ENCODE measurements at regions not wholly inside any gene's neighbourhood (a gene's known extent, or its start where the extent isn't known, plus 50 kb on each side); places are given as distances from the start of the nearest gene placed in this dataset.
"Not testable (repeated sequence)": the region's sequence is repeated elsewhere in the genome, so short reads cannot be mapped to it uniquely, and the experiment has no call there.

DNA sequence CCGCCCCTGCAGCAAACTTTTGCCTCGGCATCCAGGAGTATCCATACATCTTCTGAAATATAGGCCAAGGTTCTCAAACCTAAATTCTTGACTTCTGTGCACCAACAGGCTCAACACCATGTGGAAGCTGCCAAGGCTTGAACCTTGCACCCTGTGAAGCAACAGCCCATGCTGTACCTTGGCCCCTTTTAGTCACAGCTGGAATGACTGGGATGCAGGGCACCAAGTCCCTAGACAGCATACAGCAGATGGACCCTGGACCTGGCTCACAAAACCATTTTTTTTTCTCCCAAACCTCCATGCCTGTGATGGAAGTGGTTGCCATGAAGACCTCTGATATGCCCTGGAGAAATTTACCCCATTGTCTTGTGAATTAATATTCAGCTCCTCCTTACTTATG lies 233.8 kb upstream of the KCND2 start:
- Mint-ChIP-seq H3K4me3 (no peak overlapping the region), H3K27me3 (no peaks in the 10 kb centered on the region), H3K9me3 (peaks cover 4 to 28% (median 6%) of the 10 kb centered on the region in 7 donors), H3K27ac (no peak overlapping the region), H3K4me1 (no peaks in the 10 kb centered on the region), H3K36me3 (no peaks in the 10 kb centered on the region)
- DNase-seq (no peak), ATAC-seq (ENCODE audit: low read depth in 2 of 2) (no peak)

DNA sequence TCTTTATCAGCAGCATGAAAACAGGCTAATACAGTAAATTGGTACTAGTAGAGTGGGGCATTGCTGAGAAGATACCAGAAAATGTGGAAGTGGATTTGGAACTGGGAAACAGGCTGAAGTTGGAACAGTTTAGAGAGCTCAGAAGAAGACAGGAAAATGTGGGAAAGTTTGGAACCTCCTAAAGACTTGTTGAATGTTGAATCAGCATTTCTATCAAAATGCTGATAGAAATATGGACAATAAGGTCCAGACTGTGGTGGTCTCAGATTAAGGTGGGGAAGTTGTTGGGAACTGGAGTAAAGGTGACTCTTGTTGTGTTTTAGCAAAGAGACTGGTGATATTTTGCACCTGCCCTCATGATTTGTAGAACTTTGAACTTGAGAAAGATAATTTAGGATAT lies 231.2 kb upstream of the KCND2 start:
- Mint-ChIP-seq H3K4me3 (no peak overlapping the region), H3K9me3 (peaks cover 3 to 28% (median 6%) of the 10 kb centered on the region in 7 donors), H3K27ac (no peak overlapping the region), H3K27me3 (no peaks in the 10 kb centered on the region), H3K4me1 (no peaks in the 10 kb centered on the region), H3K36me3 (no peaks in the 10 kb centered on the region)
- no peak for ATAC-seq (ENCODE audit: low read depth in 2 of 2)
- DNase-seq = no peak

DNA sequence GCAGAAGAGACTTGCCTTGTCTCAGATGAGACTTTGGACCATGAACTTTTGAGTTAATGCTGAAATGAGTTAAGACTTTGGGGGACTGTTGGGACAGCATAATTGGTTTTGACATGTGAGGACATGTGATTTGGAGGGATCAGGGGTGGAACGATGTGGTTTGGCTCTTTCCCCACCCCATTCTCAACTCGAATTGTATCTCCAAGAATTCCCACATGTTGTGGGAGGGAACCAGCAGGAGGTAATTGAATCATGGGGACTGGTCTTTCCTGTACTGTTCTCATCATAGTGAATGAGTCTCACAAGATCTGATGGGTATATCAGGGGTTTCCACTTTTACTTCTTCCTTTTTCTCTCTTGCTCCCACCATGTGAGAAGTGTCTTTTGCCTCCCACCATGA lies 229.7 kb upstream of the KCND2 start:
- H3K36me3 Mint-ChIP-seq = no peaks in the 10 kb centered on the region
- ATAC-seq (ENCODE audit: low read depth in 2 of 2) (no peak), DNase-seq (no peak)
- peaks cover 2 to 22% (median 7%) of the 10 kb centered on the region in 7 donors for H3K9me3 Mint-ChIP-seq
- H3K4me1 Mint-ChIP-seq = no peaks in the 10 kb centered on the region
- no peak overlapping the region for H3K4me3 Mint-ChIP-seq
- no peak overlapping the region for H3K27ac Mint-ChIP-seq
- no peaks in the 10 kb centered on the region for H3K27me3 Mint-ChIP-seq

DNA sequence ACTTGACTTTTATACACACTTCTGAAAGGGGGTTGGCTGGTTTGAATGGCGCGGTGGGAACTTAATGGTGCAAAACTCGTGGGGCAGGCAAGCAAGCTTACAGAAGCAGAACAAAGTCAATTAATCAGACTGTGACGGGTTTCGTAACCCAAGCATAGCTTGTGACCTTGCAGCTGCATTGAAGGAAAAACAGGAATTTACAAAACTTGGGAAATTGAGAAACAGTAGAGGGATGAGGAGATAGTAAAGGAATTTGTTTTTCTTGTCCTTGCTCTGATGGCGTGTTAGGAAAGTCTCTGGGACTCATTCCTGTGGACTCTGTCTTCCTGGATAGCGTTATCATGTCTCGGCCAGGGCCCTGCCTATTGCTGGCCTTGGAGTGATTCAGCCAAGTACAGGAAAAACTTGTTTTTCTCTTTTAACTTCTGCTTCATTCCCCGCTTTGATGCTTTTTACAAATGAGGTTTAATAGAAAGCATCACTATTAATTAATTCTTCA lies 220.0 kb upstream of the KCND2 start:
- ATAC-seq (ENCODE audit: low read depth in 2 of 2) (no peak), DNase-seq (no peak)
- H3K27ac Mint-ChIP-seq = no peak overlapping the region
- H3K9me3 Mint-ChIP-seq = peaks cover 0 to 4% (median 0%) of the 10 kb centered on the region in 7 donors
- H3K4me3 Mint-ChIP-seq = no peak overlapping the region
- H3K4me1 Mint-ChIP-seq = no peaks in the 10 kb centered on the region
- no peaks in the 10 kb centered on the region for H3K36me3 Mint-ChIP-seq
- no peaks in the 10 kb centered on the region for H3K27me3 Mint-ChIP-seq

DNA sequence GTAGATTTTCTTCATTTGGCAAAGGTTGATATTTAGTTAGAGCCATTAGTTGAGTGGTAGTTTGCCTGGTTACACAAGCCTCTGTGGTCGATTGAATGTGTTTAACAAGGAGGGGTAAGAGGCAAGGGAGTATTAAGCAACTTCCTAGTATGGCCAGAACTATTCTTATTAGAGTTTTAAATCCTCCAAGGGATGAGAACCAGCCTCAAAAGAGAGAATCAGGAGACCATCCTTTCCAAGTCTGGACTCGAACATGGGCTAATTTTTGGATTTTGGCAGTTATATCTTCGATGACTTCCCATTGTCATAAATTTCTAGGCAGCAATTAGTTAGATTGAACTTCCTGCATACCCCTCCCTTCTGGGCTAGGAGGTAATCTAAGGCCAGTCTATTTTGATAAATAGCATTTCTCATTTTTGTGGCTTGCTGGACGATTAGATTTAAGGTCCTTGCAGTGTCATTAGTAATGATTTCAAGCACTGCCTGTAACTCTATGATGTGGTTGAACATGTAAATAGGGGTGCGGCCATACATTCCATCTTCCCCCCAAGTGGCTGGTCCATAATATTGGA lies 219.5 kb upstream of the KCND2 start:
- H3K27ac Mint-ChIP-seq = no peak overlapping the region
- DNase-seq = no peak
- ATAC-seq (ENCODE audit: low read depth in 2 of 2) = no peak
- H3K4me3 Mint-ChIP-seq = no peak overlapping the region
- H3K9me3 Mint-ChIP-seq = peaks cover 0 to 4% (median 0%) of the 10 kb centered on the region in 7 donors
- H3K27me3 Mint-ChIP-seq = no peaks in the 10 kb centered on the region
- H3K4me1 Mint-ChIP-seq = no peaks in the 10 kb centered on the region
- no peaks in the 10 kb centered on the region for H3K36me3 Mint-ChIP-seq

DNA sequence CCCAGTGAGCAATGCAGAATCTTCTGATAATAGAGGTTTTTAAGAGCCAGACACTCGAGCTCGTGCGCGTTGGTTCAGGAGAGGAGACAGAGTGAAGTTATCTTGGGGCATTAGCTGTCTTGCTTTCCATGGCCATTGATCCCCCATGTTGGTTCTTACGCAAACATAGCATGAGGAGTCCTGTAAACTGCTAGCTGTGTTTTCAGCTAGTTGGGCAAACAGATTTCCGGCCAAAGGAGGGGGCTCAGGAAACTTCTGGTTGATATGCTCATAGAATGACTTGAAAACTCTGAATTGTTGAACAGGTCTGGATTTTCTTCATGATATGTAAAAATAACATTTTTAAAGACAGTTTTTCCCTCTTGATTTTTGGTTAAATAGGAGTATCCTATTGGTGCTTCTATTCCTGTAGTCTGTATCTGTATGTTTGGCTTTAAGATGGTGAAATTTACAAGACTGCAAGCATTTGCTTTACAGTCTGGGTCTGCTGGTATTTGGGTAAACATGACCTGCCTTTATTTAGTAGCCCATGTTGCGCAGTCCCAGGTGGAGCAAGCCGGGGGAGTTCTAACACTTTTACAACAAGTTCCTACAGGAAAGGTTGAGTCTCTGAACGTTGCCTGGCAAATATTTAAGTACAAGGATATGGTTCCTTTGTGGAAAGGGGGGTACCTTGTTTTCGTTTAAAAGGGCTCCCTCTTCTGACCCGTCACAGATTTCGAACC lies 218.4 kb upstream of the KCND2 start:
- H3K4me3 Mint-ChIP-seq = no peak overlapping the region
- no peaks in the 10 kb centered on the region for H3K27me3 Mint-ChIP-seq

DNA sequence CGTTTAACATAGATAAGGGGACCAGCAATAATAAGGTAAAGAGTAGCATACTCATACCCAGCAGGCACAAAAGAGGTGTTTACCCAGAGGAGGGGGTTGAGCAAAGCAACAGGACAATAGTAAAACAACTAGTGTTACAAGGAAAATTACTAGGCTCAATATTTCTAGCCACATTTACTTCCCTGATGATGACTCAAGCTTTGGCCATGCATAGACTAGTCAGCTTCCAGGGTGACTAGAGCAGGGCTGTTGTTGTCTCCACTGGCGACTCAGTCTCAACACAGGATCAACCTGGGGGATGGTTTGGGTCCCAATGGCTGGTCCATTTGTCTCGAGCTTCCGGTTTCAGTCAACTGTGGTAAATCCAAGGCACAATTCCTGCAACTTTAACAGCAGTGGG lies 217.7 kb upstream of the KCND2 start:
- Mint-ChIP-seq H3K36me3 (no peaks in the 10 kb centered on the region), H3K4me3 (no peak overlapping the region), H3K9me3 (peaks cover 0 to 8% (median 0%) of the 10 kb centered on the region in 7 donors), H3K27ac (no peak overlapping the region), H3K4me1 (no peaks in the 10 kb centered on the region), H3K27me3 (no peaks in the 10 kb centered on the region)
- ATAC-seq (ENCODE audit: low read depth in 2 of 2) = no peak
- no peak for DNase-seq

More for the DNA sequence above, 218.4 kb upstream of the KCND2 start:
- no peaks in the 10 kb centered on the region for H3K4me1 Mint-ChIP-seq
- DNase-seq (no peak), ATAC-seq (ENCODE audit: low read depth in 2 of 2) (no peak)
- H3K27ac Mint-ChIP-seq = no peak overlapping the region
- H3K36me3 Mint-ChIP-seq = no peaks in the 10 kb centered on the region
- H3K9me3 Mint-ChIP-seq = peaks cover 0 to 8% (median under 1%) of the 10 kb centered on the region in 7 donors

DNA sequence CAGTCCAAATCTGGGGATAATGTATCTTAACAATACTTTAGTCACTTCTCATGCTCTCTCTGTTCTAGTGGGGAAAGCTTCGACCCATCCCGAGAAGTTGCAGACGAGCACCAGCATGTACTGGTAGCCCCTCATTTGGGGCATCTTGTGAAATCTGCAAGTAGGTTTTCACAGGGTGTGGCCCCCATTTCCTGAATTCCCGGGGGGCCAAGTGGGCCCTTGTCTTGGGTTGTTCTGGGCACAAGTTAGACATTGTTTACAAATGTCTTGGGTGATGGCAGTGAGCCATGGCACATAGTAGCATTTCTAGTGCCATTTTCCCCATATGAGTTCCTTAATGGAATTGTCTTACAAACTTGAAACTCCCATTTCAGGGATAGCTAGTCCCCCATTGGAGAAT lies 216.7 kb upstream of the KCND2 start:
- ATAC-seq (ENCODE audit: low read depth in 2 of 2) (no peak), DNase-seq (no peak)
- no peak overlapping the region for H3K4me3 Mint-ChIP-seq
- H3K27ac Mint-ChIP-seq = no peak overlapping the region
- H3K27me3 Mint-ChIP-seq = no peaks in the 10 kb centered on the region
- H3K4me1 Mint-ChIP-seq = no peaks in the 10 kb centered on the region
- H3K36me3 Mint-ChIP-seq = no peaks in the 10 kb centered on the region
- peaks cover 0 to 8% (median 1%) of the 10 kb centered on the region in 7 donors for H3K9me3 Mint-ChIP-seq

DNA sequence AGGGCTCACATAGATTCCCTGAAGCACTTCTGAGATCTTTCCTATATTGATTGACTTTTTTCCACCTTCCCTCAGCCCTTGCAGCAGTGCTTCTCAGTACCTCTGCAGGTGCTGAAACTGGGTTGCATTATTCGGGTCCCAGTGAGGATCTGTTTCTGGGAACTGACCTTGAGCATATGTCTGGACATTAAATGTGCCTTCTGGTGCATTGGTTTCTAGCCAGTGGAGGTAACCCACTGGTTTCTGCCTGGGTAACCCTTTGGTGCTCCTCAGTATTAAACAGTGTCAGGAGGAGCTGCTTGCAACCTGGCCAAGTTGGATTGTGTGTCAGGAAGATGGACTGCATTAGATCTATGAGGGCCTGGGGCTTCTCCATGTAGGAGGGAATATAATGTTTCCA lies 213.3 kb upstream of the KCND2 start:
- Mint-ChIP-seq H3K36me3 (no peaks in the 10 kb centered on the region), H3K9me3 (peaks cover 0 to 12% (median 1%) of the 10 kb centered on the region in 7 donors), H3K4me3 (no peak overlapping the region), H3K27ac (no peak overlapping the region), H3K27me3 (no peaks in the 10 kb centered on the region), H3K4me1 (no peaks in the 10 kb centered on the region)
- ATAC-seq (ENCODE audit: low read depth in 2 of 2) (no peak), DNase-seq (no peak)

DNA sequence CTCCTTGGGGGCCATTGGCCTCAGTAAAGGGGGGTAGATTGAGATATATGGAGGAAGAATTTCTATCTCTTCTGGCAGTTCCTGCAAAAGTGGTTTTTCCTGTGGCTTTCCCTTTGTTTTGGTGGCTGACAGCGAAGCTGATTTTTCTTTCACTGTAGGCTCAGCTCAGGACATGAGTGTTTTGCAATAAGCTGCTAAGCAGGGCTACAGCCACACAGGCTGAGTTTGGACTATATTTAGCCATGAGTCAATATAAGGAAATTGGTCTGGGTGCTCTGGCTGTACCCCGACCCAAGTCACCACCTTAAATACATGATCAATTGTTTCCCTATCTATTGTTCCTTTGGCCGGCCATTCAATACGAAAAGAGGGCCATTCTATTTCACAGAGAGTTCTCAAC lies 212.7 kb upstream of the KCND2 start:
- H3K4me3 Mint-ChIP-seq = no peak overlapping the region
- ATAC-seq (ENCODE audit: low read depth in 2 of 2) (no peak), DNase-seq (no peak)
- H3K36me3 Mint-ChIP-seq = no peaks in the 10 kb centered on the region
- peaks cover 0 to 12% (median 1%) of the 10 kb centered on the region in 7 donors for H3K9me3 Mint-ChIP-seq
- no peaks in the 10 kb centered on the region for H3K27me3 Mint-ChIP-seq
- no peaks in the 10 kb centered on the region for H3K4me1 Mint-ChIP-seq
- H3K27ac Mint-ChIP-seq = no peak overlapping the region

DNA sequence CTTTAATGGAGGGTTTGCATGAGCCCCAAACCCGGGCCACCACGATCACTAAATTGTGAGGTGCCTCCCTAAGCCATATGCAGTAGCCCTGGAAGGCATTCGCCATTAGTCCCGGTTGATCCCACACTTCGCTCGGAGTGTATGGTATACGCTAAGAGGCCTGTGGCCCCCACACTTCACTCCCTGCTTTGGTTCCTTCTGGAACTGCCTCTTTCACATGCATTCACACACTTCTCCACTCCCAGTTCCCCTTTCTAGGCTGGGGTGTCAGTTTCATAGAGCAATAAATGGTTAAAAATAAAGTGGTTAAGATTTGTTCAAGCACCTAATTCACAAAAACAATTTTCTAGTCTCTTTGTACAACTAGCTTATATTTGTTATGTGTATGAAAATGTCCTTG lies 212.1 kb upstream of the KCND2 start:
- Mint-ChIP-seq H3K36me3 (no peaks in the 10 kb centered on the region), H3K4me1 (no peaks in the 10 kb centered on the region), H3K27me3 (no peaks in the 10 kb centered on the region), H3K9me3 (peaks cover 0 to 12% (median 1%) of the 10 kb centered on the region in 7 donors), H3K4me3 (no peak overlapping the region), H3K27ac (no peak overlapping the region)
- ATAC-seq (ENCODE audit: low read depth in 2 of 2) (no peak), DNase-seq (no peak)

DNA sequence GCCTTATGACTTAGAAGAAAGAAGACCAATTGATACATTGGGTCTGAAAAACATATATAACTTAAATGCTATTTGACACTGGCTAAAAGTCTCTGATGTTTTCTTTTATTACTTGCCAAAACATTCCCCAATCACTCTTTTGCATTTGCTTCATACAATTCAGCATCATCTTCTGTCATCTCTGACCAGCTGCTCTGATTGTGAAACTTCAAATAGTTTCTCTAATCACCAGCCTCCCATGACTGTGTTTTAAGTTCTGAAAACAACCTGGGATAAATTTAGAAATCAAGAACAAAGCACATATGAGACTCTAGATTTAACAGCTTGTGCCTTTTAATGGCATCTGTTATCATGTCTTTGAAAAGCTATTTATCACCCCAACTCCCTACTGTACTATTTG lies 208.4 kb upstream of the KCND2 start:
- DNase-seq (no peak), ATAC-seq (ENCODE audit: low read depth in 2 of 2) (no peak)
- Mint-ChIP-seq H3K27ac (no peak overlapping the region), H3K27me3 (no peaks in the 10 kb centered on the region), H3K4me3 (no peak overlapping the region), H3K9me3 (peaks cover 6 to 24% (median 11%) of the 10 kb centered on the region in 7 donors), H3K36me3 (no peaks in the 10 kb centered on the region), H3K4me1 (no peaks in the 10 kb centered on the region)

DNA sequence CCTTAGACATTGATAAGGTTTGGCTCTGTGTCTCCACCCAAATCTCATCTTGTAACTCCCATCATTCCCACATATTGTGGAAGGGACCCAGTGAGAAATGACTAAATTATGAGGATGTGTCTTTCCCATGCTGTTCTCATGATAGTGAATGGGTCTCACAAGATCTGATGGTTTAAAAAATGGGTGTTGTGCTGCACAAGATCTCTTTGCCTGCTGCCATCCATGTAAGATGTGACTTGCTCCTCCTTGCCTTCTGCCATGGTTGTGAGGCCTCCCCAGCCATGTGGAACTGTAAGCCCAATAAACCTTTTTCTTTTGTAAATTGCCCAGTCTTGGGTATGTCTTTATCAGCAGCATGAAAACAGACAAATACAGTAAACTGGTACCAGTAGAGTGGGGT lies 206.1 kb upstream of the KCND2 start:
- H3K36me3 Mint-ChIP-seq; H3K27ac Mint-ChIP-seq; H3K27me3 Mint-ChIP-seq; DNase-seq; H3K4me1 Mint-ChIP-seq; ATAC-seq (ENCODE audit: low read depth in 2 of 2); H3K4me3 Mint-ChIP-seq: not testable (repeated sequence)
- peaks cover 6 to 24% (median 11%) of the 10 kb centered on the region in 7 donors for H3K9me3 Mint-ChIP-seq

DNA sequence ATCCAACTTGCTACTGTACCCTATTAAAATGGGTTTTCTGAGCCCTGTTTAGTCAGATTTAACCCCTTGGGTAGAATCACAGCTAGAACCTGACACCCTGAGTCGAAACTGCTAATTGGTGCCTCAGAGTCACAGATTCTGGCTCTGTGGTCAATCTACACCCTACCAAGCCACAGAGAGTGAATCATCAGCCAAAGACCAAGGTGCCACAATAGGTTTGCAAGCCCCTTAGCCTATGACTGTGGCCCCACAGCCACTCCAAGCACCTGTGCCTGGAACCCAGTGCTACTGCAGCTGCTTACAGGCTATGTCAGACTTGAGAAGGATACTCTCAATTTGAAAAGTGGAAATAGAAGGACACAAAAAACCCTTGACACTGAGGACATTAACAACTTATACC lies 202.8 kb upstream of the KCND2 start:
- ATAC-seq (ENCODE audit: low read depth in 2 of 2) (no peak), DNase-seq (no peak)
- Mint-ChIP-seq H3K9me3 (peaks cover 6 to 24% (median 10%) of the 10 kb centered on the region in 7 donors), H3K36me3 (no peaks in the 10 kb centered on the region), H3K27me3 (no peaks in the 10 kb centered on the region), H3K27ac (no peak overlapping the region), H3K4me3 (no peak overlapping the region), H3K4me1 (no peaks in the 10 kb centered on the region)
